Cardiac muscle cell (in vitro differentiated cells and primary cell): ENCODE measurements at regions not wholly inside any gene's neighbourhood (a gene's known extent, or its start where the extent isn't known, plus 50 kb on each side); places are given as distances from the start of the nearest gene placed in this dataset.

ENCODE experiments used
- DNase-seq, 2 donors: peaks; one replicate each; pipeline versions ENCODE4 v3.0.0 to v3.0.0-alpha.2; 2010 to 2017; ENCODE audit warnings: low read depth in 1 of 2, low spot score in 1 of 2
- H3K27ac ChIP-seq: fragments of 200-600 bp; sonication (generic); 2 replicates; pipeline ENCODE4 v1.5.1; 2016
- H3K27me3 ChIP-seq: fragments of 200-600 bp; sonication (generic); 2 replicates; pipeline ENCODE4 v1.6.0; 2016; ENCODE audit warnings: control low read depth
- H3K36me3 ChIP-seq: fragments of 200-600 bp; sonication (generic); 2 replicates; pipeline ENCODE4 v1.5.1; 2016; ENCODE audit warnings: control low read depth
- H3K4me1 ChIP-seq: fragments of 200-600 bp; sonication (generic); 2 replicates; pipeline ENCODE4 v1.8.1; 2017; ENCODE audit warnings: low read depth, mild to moderate bottlenecking, mixed run types
- H3K4me3 ChIP-seq: fragments of 200-600 bp; sonication (generic); 2 replicates; pipeline ENCODE4 v1.5.1; 2016; ENCODE audit warnings: mild to moderate bottlenecking
- H3K9me3 ChIP-seq: fragments of 200-600 bp; sonication (generic); 2 replicates; pipeline ENCODE4 v1.5.1; 2017; ENCODE audit warnings: low read depth, mild to moderate bottlenecking, control low read depth
- CTCF ChIP-seq: IDR thresholded peaks from 2 replicates; pipeline ENCODE4 v1.5.1; 2012; ENCODE audit warnings: low read depth, mild to moderate bottlenecking, low read length

- Histone ChIP-seq H3K36me3 (no peaks in the 10 kb centered on the region), H3K4me1 (no peaks in the 10 kb centered on the region), H3K27ac (no peak overlapping the region), H3K4me3 (no peak overlapping the region), H3K9me3 (no peaks in the 10 kb centered on the region), H3K27me3 (no peaks in the 10 kb centered on the region)
- TF ChIP-seq CTCF, result no peak
- no peak for DNase-seq
Measured at GRCh38 chr4:111230265-111230664, 607.4 kb upstream of the PITX2 start.

- H3K27me3 ChIP-seq, result no peaks in the 10 kb centered on the region
- TF ChIP-seq CTCF, result no peak
- DNase-seq, result no peak
- no peaks in the 10 kb centered on the region for H3K36me3 ChIP-seq
- H3K4me1 ChIP-seq, result no peaks in the 10 kb centered on the region
- H3K4me3 ChIP-seq, result no peak overlapping the region
- H3K9me3 ChIP-seq, result no peaks in the 10 kb centered on the region
- no peak overlapping the region for H3K27ac ChIP-seq
Measured at GRCh38 chr4:111231281-111231680, 608.4 kb upstream of the PITX2 start.

GRCh38 chr4:111234939-111235338 is 612.1 kb upstream of the PITX2 start:
- TF ChIP-seq CTCF, result no peak
- Histone ChIP-seq H3K36me3 (no peaks in the 10 kb centered on the region), H3K27ac (no peak overlapping the region)

GRCh38 chr4:111263836-111264235 is 641.0 kb upstream of the PITX2 start:
- no peak for TF ChIP-seq CTCF
- Histone ChIP-seq H3K27me3 (no peaks in the 10 kb centered on the region), H3K36me3 (no peaks in the 10 kb centered on the region), H3K4me3 (no peak overlapping the region), H3K9me3 (no peaks in the 10 kb centered on the region), H3K4me1 (no peaks in the 10 kb centered on the region), H3K27ac (no peak overlapping the region)
- no peak for DNase-seq

More at GRCh38 chr4:111234939-111235338, 612.1 kb upstream of the PITX2 start:
- no peak for DNase-seq
- no peaks in the 10 kb centered on the region for H3K27me3 ChIP-seq
- H3K9me3 ChIP-seq, result no peaks in the 10 kb centered on the region
- H3K4me3 ChIP-seq, result no peak overlapping the region
- no peaks in the 10 kb centered on the region for H3K4me1 ChIP-seq

GRCh38 chr4:111266937-111267336 is 644.1 kb upstream of the PITX2 start:
- DNase-seq, result no peak
- TF ChIP-seq CTCF, result no peak
- Histone ChIP-seq H3K4me1 (no peaks in the 10 kb centered on the region), H3K27ac (no peak overlapping the region), H3K4me3 (no peak overlapping the region), H3K27me3 (no peaks in the 10 kb centered on the region), H3K9me3 (no peaks in the 10 kb centered on the region), H3K36me3 (no peaks in the 10 kb centered on the region)

GRCh38 chr4:111267786-111268185 is 644.9 kb upstream of the PITX2 start:
- H3K27me3 ChIP-seq, result no peaks in the 10 kb centered on the region
- no peaks in the 10 kb centered on the region for H3K4me1 ChIP-seq
- TF ChIP-seq CTCF, result no peak
- H3K9me3 ChIP-seq, result no peaks in the 10 kb centered on the region
- H3K27ac ChIP-seq, result no peak overlapping the region
- no peak overlapping the region for H3K4me3 ChIP-seq
- no peaks in the 10 kb centered on the region for H3K36me3 ChIP-seq
- no peak for DNase-seq
